Astrocyte (in vitro differentiated cells and primary cell): ENCODE measurements at regions not wholly inside any gene's neighbourhood (a gene's known extent, or its start where the extent isn't known, plus 50 kb on each side); places are given as distances from the start of the nearest gene placed in this dataset.

Experiments used
- DNase-seq: peaks from one replicate; pipeline ENCODE4 v3.0.0-alpha.2; 2010; ENCODE audit warnings: low read depth
- FAIRE-seq: peaks from 2 replicates; lab custom pipeline; 2011; peaks lifted over from hg19 to GRCh38; lab: Jason Lieb, UNC
- H2AFZ ChIP-seq: 2 replicates; pipeline ENCODE4 v1.6.0; 2012; ENCODE audit warnings: low read depth, low read length, inconsistent platforms
- H3K27ac ChIP-seq: 2 replicates; pipeline ENCODE4 v1.5.1; 2011; ENCODE audit warnings: low read depth, low read length, inconsistent platforms
- H3K27me3 ChIP-seq: 2 replicates; pipeline ENCODE4 v1.6.0; 2011; ENCODE audit warnings: low read length, inconsistent platforms; ENCODE audit not compliant: insufficient read depth
- H3K36me3 ChIP-seq: 2 replicates; pipeline ENCODE4 v1.5.1; 2011; ENCODE audit warnings: low read length, inconsistent platforms; ENCODE audit not compliant: insufficient read depth
- H3K4me1 ChIP-seq: 2 replicates; pipeline ENCODE4 v1.5.1; 2011; ENCODE audit warnings: low read length, inconsistent platforms; ENCODE audit not compliant: insufficient read depth
- H3K4me2 ChIP-seq: 2 replicates; pipeline ENCODE4 v1.6.0; 2012; ENCODE audit warnings: low read length, inconsistent platforms
- H3K4me3 ChIP-seq: 2 replicates; pipeline ENCODE4 v1.5.1; 2011; ENCODE audit warnings: low read depth, mild to moderate bottlenecking, low read length, inconsistent platforms; ENCODE audit not compliant: insufficient read depth
- H3K79me2 ChIP-seq: 2 replicates; pipeline ENCODE4 v1.6.0; 2012; ENCODE audit warnings: mild to moderate bottlenecking, low read length, inconsistent platforms; ENCODE audit not compliant: insufficient read depth
- H3K9ac ChIP-seq: 2 replicates; pipeline ENCODE4 v1.6.0; 2012; ENCODE audit warnings: mild to moderate bottlenecking, low read length, inconsistent platforms
- H3K9me3 ChIP-seq: 2 replicates; pipeline ENCODE4 v1.5.1; 2012; ENCODE audit warnings: low read depth, mild to moderate bottlenecking, low read length, inconsistent platforms; ENCODE audit not compliant: insufficient read depth
- H4K20me1 ChIP-seq: 2 replicates; pipeline ENCODE4 v1.6.0; 2012; ENCODE audit warnings: low read length, inconsistent platforms; ENCODE audit not compliant: insufficient read depth
- H3K27ac Mint-ChIP-seq: one replicate; pipeline ENCODE4 v1.8.0; 2021; ENCODE audit warnings: mild to moderate bottlenecking, mixed read lengths; ENCODE audit not compliant: unreplicated experiment
- H3K27me3 Mint-ChIP-seq: one replicate; pipeline ENCODE4 v1.8.0; 2021; ENCODE audit warnings: low read depth, mixed read lengths; ENCODE audit not compliant: unreplicated experiment
- H3K36me3 Mint-ChIP-seq: one replicate; pipeline ENCODE4 v1.8.0; 2021; ENCODE audit warnings: low read depth, mixed read lengths; ENCODE audit not compliant: unreplicated experiment
- H3K4me1 Mint-ChIP-seq: one replicate; pipeline ENCODE4 v1.8.0; 2021; ENCODE audit warnings: low read depth, mixed read lengths; ENCODE audit not compliant: unreplicated experiment
- H3K4me3 Mint-ChIP-seq: one replicate; pipeline ENCODE4 v1.8.0; 2021; ENCODE audit warnings: mild to moderate bottlenecking, moderate library complexity, mixed read lengths; ENCODE audit not compliant: unreplicated experiment
- H3K9me3 Mint-ChIP-seq: one replicate; pipeline ENCODE4 v1.8.0; 2021; ENCODE audit warnings: mild to moderate bottlenecking, mixed read lengths; ENCODE audit not compliant: unreplicated experiment
- EZH2 ChIP-seq: IDR thresholded peaks from 2 replicates; pipeline ENCODE4 v1.6.1; 2012; ENCODE audit warnings: mild to moderate bottlenecking, low read length, inconsistent platforms; ENCODE audit not compliant: insufficient read depth
- TF ChIP-seq, protein P1 (sequence below): IDR thresholded peaks from 2 replicates; pipeline ENCODE4 v1.5.1; 2011; ENCODE audit warnings: low read depth, mild to moderate bottlenecking, inconsistent platforms, low read length, moderate library complexity; ENCODE audit not compliant: insufficient read depth

GRCh38 chr5:126099077-126099476 lies 324.1 kb upstream of the GRAMD2B start:
- H3K4me2 ChIP-seq: no peak overlapping the region
- H3K9me3 ChIP-seq: no peaks in the 10 kb centered on the region
- H3K9ac ChIP-seq: no peak overlapping the region
- Mint-ChIP-seq H3K4me1 (peaks cover 7% of the 10 kb centered on the region), H3K27ac (no peak overlapping the region), H3K9me3 (peaks cover 3% of the 10 kb centered on the region), H3K4me3 (no peak overlapping the region), H3K36me3 (no peaks in the 10 kb centered on the region), H3K27me3 (no peaks in the 10 kb centered on the region)
- no peak overlapping the region for H3K4me3 ChIP-seq
- peaks cover 3% of the 10 kb centered on the region for H3K4me1 ChIP-seq
- no peak for FAIRE-seq
- no peak overlapping the region for H2AFZ ChIP-seq
- H4K20me1 ChIP-seq: no peaks in the 10 kb centered on the region
- H3K27me3 ChIP-seq: no peaks in the 10 kb centered on the region
- TF ChIP-seq, protein P1, sequence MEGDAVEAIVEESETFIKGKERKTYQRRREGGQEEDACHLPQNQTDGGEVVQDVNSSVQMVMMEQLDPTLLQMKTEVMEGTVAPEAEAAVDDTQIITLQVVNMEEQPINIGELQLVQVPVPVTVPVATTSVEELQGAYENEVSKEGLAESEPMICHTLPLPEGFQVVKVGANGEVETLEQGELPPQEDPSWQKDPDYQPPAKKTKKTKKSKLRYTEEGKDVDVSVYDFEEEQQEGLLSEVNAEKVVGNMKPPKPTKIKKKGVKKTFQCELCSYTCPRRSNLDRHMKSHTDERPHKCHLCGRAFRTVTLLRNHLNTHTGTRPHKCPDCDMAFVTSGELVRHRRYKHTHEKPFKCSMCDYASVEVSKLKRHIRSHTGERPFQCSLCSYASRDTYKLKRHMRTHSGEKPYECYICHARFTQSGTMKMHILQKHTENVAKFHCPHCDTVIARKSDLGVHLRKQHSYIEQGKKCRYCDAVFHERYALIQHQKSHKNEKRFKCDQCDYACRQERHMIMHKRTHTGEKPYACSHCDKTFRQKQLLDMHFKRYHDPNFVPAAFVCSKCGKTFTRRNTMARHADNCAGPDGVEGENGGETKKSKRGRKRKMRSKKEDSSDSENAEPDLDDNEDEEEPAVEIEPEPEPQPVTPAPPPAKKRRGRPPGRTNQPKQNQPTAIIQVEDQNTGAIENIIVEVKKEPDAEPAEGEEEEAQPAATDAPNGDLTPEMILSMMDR: no peak
- TF ChIP-seq EZH2: no peak
- H3K27ac ChIP-seq: no peak overlapping the region
- no peaks in the 10 kb centered on the region for H3K36me3 ChIP-seq
- no peaks in the 10 kb centered on the region for H3K79me2 ChIP-seq
- no peak for DNase-seq

DNA sequence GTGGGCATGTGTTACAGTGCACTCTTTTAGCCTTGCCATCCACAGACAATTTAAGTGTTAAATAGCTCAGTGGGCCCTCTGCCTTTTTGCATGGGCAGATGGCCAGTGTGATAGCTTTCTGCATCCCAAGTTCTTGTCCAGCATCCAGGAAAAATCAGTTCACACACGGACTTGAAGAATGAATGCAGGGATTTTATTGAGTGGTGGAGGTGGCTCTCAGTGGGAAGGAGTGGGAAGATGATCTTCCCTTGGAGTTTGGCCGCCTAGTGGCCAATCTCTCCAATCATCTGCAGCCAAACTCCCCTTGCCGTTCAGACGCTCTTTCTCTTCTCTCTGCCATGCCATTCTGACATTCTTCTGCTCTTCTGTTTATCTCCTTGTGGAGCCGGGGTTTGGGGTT lies 322.4 kb upstream of the GRAMD2B start:
- Mint-ChIP-seq H3K27me3 (no peaks in the 10 kb centered on the region), H3K9me3 (peaks cover 3% of the 10 kb centered on the region), H3K4me1 (peaks cover 7% of the 10 kb centered on the region), H3K27ac (no peak overlapping the region), H3K36me3 (no peaks in the 10 kb centered on the region), H3K4me3 (no peak overlapping the region)
- TF ChIP-seq, protein P1: no peak
- TF ChIP-seq EZH2: no peak
- FAIRE-seq (no peak), DNase-seq (no peak)
- H3K9ac ChIP-seq: no peak overlapping the region
- H3K9me3 ChIP-seq: no peaks in the 10 kb centered on the region
- no peaks in the 10 kb centered on the region for H4K20me1 ChIP-seq
- no peaks in the 10 kb centered on the region for H3K79me2 ChIP-seq
- no peak overlapping the region for H2AFZ ChIP-seq
- H3K36me3 ChIP-seq: no peaks in the 10 kb centered on the region
- no peaks in the 10 kb centered on the region for H3K27me3 ChIP-seq
- H3K4me2 ChIP-seq: no peak overlapping the region
- no peak overlapping the region for H3K27ac ChIP-seq
- no peak overlapping the region for H3K4me3 ChIP-seq
- H3K4me1 ChIP-seq: peaks cover 3% of the 10 kb centered on the region

DNA sequence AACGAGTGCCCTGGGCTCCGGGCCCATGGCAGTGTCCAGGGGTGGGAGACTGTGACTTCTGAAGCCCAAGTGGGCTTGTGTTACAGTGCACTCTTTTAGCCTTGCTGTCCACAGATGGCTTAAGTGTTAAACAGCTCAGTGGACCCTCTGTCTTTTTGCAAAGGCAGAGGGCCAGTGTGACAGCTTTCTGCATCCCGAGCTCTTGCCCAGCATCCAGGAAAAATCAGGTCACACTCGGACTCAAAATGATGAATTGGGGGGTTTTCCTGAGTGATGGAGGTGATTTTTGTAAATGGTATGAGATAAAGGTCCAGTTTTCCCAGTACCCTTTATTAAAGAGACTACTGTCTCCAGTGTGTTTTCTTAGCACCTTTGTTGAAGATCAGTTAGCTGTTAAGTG lies 321.3 kb upstream of the GRAMD2B start:
- no peak overlapping the region for H2AFZ ChIP-seq
- no peak overlapping the region for H3K27ac ChIP-seq
- Mint-ChIP-seq H3K27ac (no peak overlapping the region), H3K4me1 (peaks cover 9% of the 10 kb centered on the region), H3K36me3 (no peaks in the 10 kb centered on the region), H3K4me3 (no peak overlapping the region), H3K9me3 (peaks cover 3% of the 10 kb centered on the region), H3K27me3 (no peaks in the 10 kb centered on the region)
- H3K9ac ChIP-seq: no peak overlapping the region
- no peak for DNase-seq
- no peak for FAIRE-seq
- H3K36me3 ChIP-seq: no peaks in the 10 kb centered on the region
- H4K20me1 ChIP-seq: no peaks in the 10 kb centered on the region
- H3K4me1 ChIP-seq: peaks cover 3% of the 10 kb centered on the region
- TF ChIP-seq, protein P1: no peak
- no peak for TF ChIP-seq EZH2
- no peaks in the 10 kb centered on the region for H3K79me2 ChIP-seq
- no peaks in the 10 kb centered on the region for H3K27me3 ChIP-seq
- no peak overlapping the region for H3K4me3 ChIP-seq
- no peak overlapping the region for H3K4me2 ChIP-seq
- no peaks in the 10 kb centered on the region for H3K9me3 ChIP-seq
